ENCODE measurements at regions not wholly inside any gene's neighbourhood (a gene's known extent, or its start where the extent isn't known, plus 50 kb on each side); places are given as distances from the start of the nearest gene placed in this dataset.

- Histone ChIP-seq H3K9me3 (ENCODE audit: low read length) (no peaks in the 10 kb centered on the region), H3F3A (ENCODE audit: insufficient read depth, low read length) (no peaks in the 10 kb centered on the region), H3K9ac (ENCODE audit: low read length) (no peak overlapping the region), H3K4me1 (ENCODE audit: insufficient read depth, low read length, severe bottlenecking) (no peaks in the 10 kb centered on the region), H2AFZ (ENCODE audit: low read length) (no peak overlapping the region), H3K4me2 (ENCODE audit: low read length) (no peak overlapping the region), H3K9me2 (ENCODE audit: low read depth, low read length) (no peaks in the 10 kb centered on the region), H3K27me3 (ENCODE audit: insufficient read depth, low read length) (no peaks in the 10 kb centered on the region), H3K36me3 (ENCODE audit: insufficient read depth, low read length) (no peaks in the 10 kb centered on the region), H3K27ac (ENCODE audit: low read depth, low read length, poor library complexity, severe bottlenecking) (no peak overlapping the region), H4K20me1 (ENCODE audit: insufficient read depth, low read length) (no peaks in the 10 kb centered on the region), H3K79me2 (ENCODE audit: insufficient read depth, low read length) (no peaks in the 10 kb centered on the region), H3K4me3 (ENCODE audit: low read depth, low read length, poor library complexity, severe bottlenecking) (no peak overlapping the region)
- TF ChIP-seq CTCF (IDR thresholded peaks at IDR 0.05; ENCODE audit: low read length) (no peak), EZH2 (IDR thresholded peaks at IDR 0.05; ENCODE audit: borderline replicate concordance, low read length) (no peak)
These were observed 117.4 kb downstream of the TRIM29 start for GRCh38 chr11:120020486-120020885.

- no peak overlapping the region for H3K4me2 ChIP-seq (ENCODE audit: low read length)
- H3K36me3 ChIP-seq (ENCODE audit: insufficient read depth, low read length), result no peaks in the 10 kb centered on the region
- no peaks in the 10 kb centered on the region for H3K4me1 ChIP-seq (ENCODE audit: insufficient read depth, low read length, severe bottlenecking)
- no peaks in the 10 kb centered on the region for H3K9me2 ChIP-seq (ENCODE audit: low read depth, low read length)
- TF ChIP-seq EZH2 (IDR thresholded peaks at IDR 0.05; ENCODE audit: borderline replicate concordance, low read length) (no peak), CTCF (IDR thresholded peaks at IDR 0.05; ENCODE audit: low read length) (no peak)
- H3K9ac ChIP-seq (ENCODE audit: low read length), result no peak overlapping the region
- H3K27ac ChIP-seq (ENCODE audit: low read depth, low read length, poor library complexity, severe bottlenecking), result no peak overlapping the region
- H3K4me3 ChIP-seq (ENCODE audit: low read depth, low read length, poor library complexity, severe bottlenecking), result no peak overlapping the region
- H3K27me3 ChIP-seq (ENCODE audit: insufficient read depth, low read length), result no peaks in the 10 kb centered on the region
- no peak overlapping the region for H2AFZ ChIP-seq (ENCODE audit: low read length)
- no peaks in the 10 kb centered on the region for H3F3A ChIP-seq (ENCODE audit: insufficient read depth, low read length)
- no peaks in the 10 kb centered on the region for H4K20me1 ChIP-seq (ENCODE audit: insufficient read depth, low read length)
- no peaks in the 10 kb centered on the region for H3K9me3 ChIP-seq (ENCODE audit: low read length)
- H3K79me2 ChIP-seq (ENCODE audit: insufficient read depth, low read length), result no peaks in the 10 kb centered on the region
These were observed 118.7 kb downstream of the TRIM29 start for GRCh38 chr11:120019191-120019590.

- H3K4me2 ChIP-seq (ENCODE audit: low read length), result no peak overlapping the region
- H3K27me3 ChIP-seq (ENCODE audit: insufficient read depth, low read length), result no peaks in the 10 kb centered on the region
- no peaks in the 10 kb centered on the region for H3K4me1 ChIP-seq (ENCODE audit: insufficient read depth, low read length, severe bottlenecking)
These were observed 120.2 kb downstream of the TRIM29 start for GRCh38 chr11:120017582-120018150.

More at GRCh38 chr11:120017582-120018150, 120.2 kb downstream of the TRIM29 start:
- no peaks in the 10 kb centered on the region for H3K79me2 ChIP-seq (ENCODE audit: insufficient read depth, low read length)
- H3K9me3 ChIP-seq (ENCODE audit: low read length), result no peaks in the 10 kb centered on the region
- H4K20me1 ChIP-seq (ENCODE audit: insufficient read depth, low read length), result no peaks in the 10 kb centered on the region
- no peaks in the 10 kb centered on the region for H3F3A ChIP-seq (ENCODE audit: insufficient read depth, low read length)
- no peaks in the 10 kb centered on the region for H3K36me3 ChIP-seq (ENCODE audit: insufficient read depth, low read length)
- TF ChIP-seq CTCF (IDR thresholded peaks at IDR 0.05; ENCODE audit: low read length), result no peak
- no peak for TF ChIP-seq EZH2 (IDR thresholded peaks at IDR 0.05; ENCODE audit: borderline replicate concordance, low read length)
- no peaks in the 10 kb centered on the region for H3K9me2 ChIP-seq (ENCODE audit: low read depth, low read length)
- no peak overlapping the region for H2AFZ ChIP-seq (ENCODE audit: low read length)
- H3K4me3 ChIP-seq (ENCODE audit: low read depth, low read length, poor library complexity, severe bottlenecking), result no peak overlapping the region
- no peak overlapping the region for H3K9ac ChIP-seq (ENCODE audit: low read length)
- H3K27ac ChIP-seq (ENCODE audit: low read depth, low read length, poor library complexity, severe bottlenecking), result no peak overlapping the region

All from OCI-LY1 (cell line).